Astrocyte of the spinal cord (primary cell): ENCODE measurements at regions not wholly inside any gene's neighbourhood (a gene's known extent, or its start where the extent isn't known, plus 50 kb on each side); places are given as distances from the start of the nearest gene placed in this dataset.

Experiments used
- DNase-seq: peaks from one replicate; pipeline ENCODE4 v3.0.0; 2011; ENCODE audit warnings: low read depth, low spot score
- H3K4me3 ChIP-seq: 2 replicates; pipeline ENCODE4 v1.5.1; 2011; ENCODE audit warnings: low read depth, mild to moderate bottlenecking, low read length, moderate library complexity
- CTCF ChIP-seq: IDR thresholded peaks from 2 replicates; pipeline ENCODE4 v1.5.1; 2012; ENCODE audit warnings: low read depth, mild to moderate bottlenecking, low read length, inconsistent platforms
- in situ Hi-C: cut with HindIII; loops from 2 replicates; pipeline ENCODE4 v1.10.0; 2017; ENCODE audit warnings: low sequenced_read_pairs

GRCh38 chr9:1231998-1232919 lies 182.1 kb downstream of the DMRT2 start:
- no peak overlapping the region for H3K4me3 ChIP-seq
- DNase-seq = peak; percentile 55
- in situ Hi-C loops = no loop called here
- no peak for TF ChIP-seq CTCF

- in situ Hi-C loops = no loop called here
- no peak overlapping the region for H3K4me3 ChIP-seq
- no peak for TF ChIP-seq CTCF
- no peak for DNase-seq
Measured at GRCh38 chr9:1233568-1233967, 183.4 kb downstream of the DMRT2 start.

GRCh38 chr9:1235650-1236049 lies 185.5 kb downstream of the DMRT2 start:
- TF ChIP-seq CTCF = no peak
- no peak overlapping the region for H3K4me3 ChIP-seq
- in situ Hi-C loops = no loop called here
- no peak for DNase-seq

GRCh38 chr9:1236061-1236460 lies 185.9 kb downstream of the DMRT2 start:
- no peak overlapping the region for H3K4me3 ChIP-seq
- TF ChIP-seq CTCF = no peak
- no peak for DNase-seq
- in situ Hi-C loops = no loop called here

GRCh38 chr9:1238407-1238806 lies 188.2 kb downstream of the DMRT2 start:
- TF ChIP-seq CTCF = no peak
- H3K4me3 ChIP-seq = no peak overlapping the region
- DNase-seq = no peak
- in situ Hi-C loops = no loop called here

GRCh38 chr9:1248743-1249142 lies 198.6 kb downstream of the DMRT2 start:
- TF ChIP-seq CTCF = no peak
- no peak for DNase-seq
- in situ Hi-C loops = no loop called here
- H3K4me3 ChIP-seq = no peak overlapping the region
